22Rv1 (cell line): ENCODE measurements at regions not wholly inside any gene's neighbourhood (a gene's known extent, or its start where the extent isn't known, plus 50 kb on each side); places are given as distances from the start of the nearest gene placed in this dataset.

Experiments
- H3K27ac ChIP-seq: fragments of 450-650 bp; 2 replicates; pipeline ENCODE4 v1.5.1; 2017
- ZFX ChIP-seq: fragments of 450-650 bp; IDR thresholded peaks from 2 replicates; pipeline ENCODE4 v1.6.1; 2017; ENCODE audit warnings: antibody characterized with exemption, borderline replicate concordance
- TF ChIP-seq, protein P1 (sequence below): fragments of 450-650 bp; IDR thresholded peaks from 2 replicates; pipeline ENCODE4 v1.5.1; 2017; ENCODE audit warnings: mild to moderate bottlenecking

GRCh38 chr1:43082740-43083139, 89.3 kb downstream of the EBNA1BP2 start:
- TF ChIP-seq ZFX = no peak
- TF ChIP-seq, protein P1, sequence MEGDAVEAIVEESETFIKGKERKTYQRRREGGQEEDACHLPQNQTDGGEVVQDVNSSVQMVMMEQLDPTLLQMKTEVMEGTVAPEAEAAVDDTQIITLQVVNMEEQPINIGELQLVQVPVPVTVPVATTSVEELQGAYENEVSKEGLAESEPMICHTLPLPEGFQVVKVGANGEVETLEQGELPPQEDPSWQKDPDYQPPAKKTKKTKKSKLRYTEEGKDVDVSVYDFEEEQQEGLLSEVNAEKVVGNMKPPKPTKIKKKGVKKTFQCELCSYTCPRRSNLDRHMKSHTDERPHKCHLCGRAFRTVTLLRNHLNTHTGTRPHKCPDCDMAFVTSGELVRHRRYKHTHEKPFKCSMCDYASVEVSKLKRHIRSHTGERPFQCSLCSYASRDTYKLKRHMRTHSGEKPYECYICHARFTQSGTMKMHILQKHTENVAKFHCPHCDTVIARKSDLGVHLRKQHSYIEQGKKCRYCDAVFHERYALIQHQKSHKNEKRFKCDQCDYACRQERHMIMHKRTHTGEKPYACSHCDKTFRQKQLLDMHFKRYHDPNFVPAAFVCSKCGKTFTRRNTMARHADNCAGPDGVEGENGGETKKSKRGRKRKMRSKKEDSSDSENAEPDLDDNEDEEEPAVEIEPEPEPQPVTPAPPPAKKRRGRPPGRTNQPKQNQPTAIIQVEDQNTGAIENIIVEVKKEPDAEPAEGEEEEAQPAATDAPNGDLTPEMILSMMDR = no peak
- H3K27ac ChIP-seq = no peak overlapping the region

DNA sequence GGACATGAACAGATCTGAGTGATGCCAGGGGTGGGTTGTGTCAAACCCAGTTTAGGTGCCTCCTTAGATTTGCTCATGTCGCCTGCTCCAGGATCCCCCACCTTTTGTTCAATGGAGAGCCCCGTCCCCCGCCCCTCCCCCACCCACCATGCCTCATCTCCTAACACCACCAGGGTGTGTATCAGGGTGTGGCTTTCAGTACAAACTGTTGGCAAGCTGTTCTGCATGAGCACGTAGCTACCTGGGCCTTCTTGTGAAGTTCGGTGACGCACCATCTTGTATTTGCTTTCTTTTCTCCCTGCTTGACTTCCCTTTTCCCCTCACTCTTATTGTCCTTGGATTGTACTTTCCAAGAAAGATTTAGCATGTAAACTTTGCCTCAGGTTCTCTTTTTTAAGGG, 94.8 kb downstream of the EBNA1BP2 start:
- H3K27ac ChIP-seq = no peak overlapping the region
- TF ChIP-seq, protein P1 = no peak
- no peak for TF ChIP-seq ZFX

DNA sequence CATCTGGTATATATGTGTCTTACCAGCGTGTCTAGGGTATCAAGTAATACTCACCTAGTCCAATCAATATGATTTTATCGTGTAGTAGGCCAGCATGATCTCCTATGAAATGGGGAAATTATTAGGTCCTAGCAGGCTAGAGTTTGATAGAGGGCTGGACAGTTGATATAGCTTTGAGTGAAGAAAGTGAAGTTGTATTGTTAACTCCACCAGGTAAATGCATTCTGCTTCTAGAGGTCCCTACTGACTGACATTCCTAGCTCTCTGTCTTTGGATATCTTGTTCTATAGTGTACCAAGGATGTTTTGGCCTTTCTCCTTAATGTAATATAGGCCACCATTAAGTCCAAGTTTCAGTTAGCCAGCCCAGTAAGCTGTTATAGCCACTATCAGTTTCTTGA, 97.4 kb downstream of the EBNA1BP2 start:
- H3K27ac ChIP-seq = no peak overlapping the region
- TF ChIP-seq ZFX = no peak
- TF ChIP-seq, protein P1 = no peak

- TF ChIP-seq ZFX = no peak
- TF ChIP-seq, protein P1 = no peak
Measured at GRCh38 chr1:43074244-43074643, 97.8 kb downstream of the EBNA1BP2 start.

GRCh38 chr1:43073490-43074230, 98.4 kb downstream of the EBNA1BP2 start:
- TF ChIP-seq ZFX = no peak
- TF ChIP-seq, protein P1 = peak; percentile 75
- H3K27ac ChIP-seq = no peak overlapping the region

More at GRCh38 chr1:43074244-43074643, 97.8 kb downstream of the EBNA1BP2 start:
- no peak overlapping the region for H3K27ac ChIP-seq

GRCh38 chr1:43072314-43072713, 99.8 kb downstream of the EBNA1BP2 start:
- no peak for TF ChIP-seq ZFX
- TF ChIP-seq, protein P1 = no peak

DNA sequence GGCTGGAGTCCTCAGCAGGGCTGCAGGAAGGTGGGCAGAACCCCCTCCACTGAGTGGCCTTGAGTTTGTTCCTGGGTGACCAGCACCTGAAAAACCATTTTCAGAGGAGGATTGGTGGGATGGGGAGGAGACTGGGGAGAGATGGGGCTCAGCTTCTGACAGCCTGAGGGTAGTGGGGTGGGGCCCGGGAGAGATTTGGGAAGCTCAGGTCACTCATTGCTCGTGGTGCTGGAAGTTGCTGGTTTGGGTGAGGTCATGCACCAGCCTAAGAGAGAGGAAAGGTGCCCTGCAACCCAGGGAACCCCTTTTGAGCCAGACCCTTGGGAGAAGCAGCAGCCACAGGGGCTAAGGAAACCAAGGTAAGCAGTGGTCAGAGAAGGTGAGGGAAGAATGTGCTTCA, 100.8 kb downstream of the EBNA1BP2 start:
- H3K27ac ChIP-seq = no peak overlapping the region
- TF ChIP-seq, protein P1 = no peak
- no peak for TF ChIP-seq ZFX

More at GRCh38 chr1:43072314-43072713, 99.8 kb downstream of the EBNA1BP2 start:
- H3K27ac ChIP-seq = no peak overlapping the region
